A172 (cell line): ENCODE measurements at regions not wholly inside any gene's neighbourhood (a gene's known extent, or its start where the extent isn't known, plus 50 kb on each side); places are given as distances from the start of the nearest gene placed in this dataset.

Experiments
- DNase-seq: peaks from one replicate; pipeline ENCODE4 v3.0.0-alpha.2; 2015; ENCODE audit warnings: low spot score

DNA sequence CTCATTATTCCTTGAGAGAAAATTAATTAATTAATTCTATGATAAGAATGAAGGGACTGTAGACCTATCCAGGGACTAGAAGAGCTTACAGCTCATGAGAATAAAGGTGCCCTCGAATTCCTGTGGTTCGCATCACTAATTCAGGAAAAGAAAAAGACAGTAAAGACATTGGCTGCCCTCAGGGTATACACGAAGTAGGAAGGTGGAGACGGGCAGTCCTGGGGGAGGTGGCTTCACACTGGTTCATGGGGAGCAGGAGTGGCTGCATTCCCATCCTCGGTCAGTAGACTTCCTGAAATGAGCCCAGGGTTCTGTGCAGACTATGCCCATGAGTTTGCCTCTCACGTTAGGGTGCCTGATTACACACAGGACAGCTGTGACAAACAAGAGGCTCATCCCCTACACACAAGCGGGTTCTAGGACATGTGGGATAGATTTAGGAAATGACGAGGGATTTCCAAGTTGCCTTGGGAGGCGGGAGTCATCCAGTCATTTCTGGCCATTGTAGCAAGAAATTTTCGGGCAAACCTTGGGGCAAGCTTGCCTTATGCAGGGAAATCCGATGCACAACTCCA, 282.2 kb downstream of the CYP26B1 start:
- DNase-seq = peak; percentile 15

DNA sequence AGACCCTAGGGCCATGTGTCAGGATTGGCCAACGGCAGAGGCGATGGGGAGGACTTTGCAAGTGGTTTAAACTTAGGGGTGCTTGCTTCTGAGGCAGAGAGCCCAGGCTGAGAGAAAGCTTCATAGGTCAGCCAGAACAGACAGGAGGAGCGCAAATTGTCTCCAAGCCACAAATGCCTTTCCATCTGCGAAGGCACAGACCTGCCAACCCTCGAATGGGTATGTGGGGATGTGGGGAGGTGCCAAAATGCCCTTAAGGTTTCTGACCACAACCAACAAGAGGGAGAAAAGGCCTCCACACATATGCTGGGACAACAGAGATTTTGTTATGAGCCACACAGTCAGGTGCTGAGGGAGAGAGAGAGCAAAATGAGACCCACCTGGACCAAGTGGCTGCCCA, 283.6 kb downstream of the CYP26B1 start:
- no peak for DNase-seq

DNA sequence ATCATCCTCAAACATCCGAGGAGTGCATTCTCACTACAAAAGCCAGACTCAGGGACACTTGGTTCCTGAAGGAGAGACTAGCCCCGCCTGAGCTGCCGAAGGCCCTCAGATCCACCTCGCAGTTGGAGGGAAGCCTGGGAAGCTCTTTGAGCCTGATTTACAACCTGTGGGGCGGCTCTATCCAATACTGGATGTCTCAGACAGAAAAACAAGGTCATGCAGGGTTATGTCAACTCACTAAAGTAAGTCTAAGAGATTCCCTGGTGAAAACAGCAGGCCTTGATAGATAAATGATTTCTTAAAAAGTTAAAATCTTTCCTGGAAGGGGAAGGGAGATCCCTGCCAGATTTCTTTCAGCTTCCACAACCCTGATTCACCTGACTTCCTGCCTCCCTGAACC, 284.3 kb downstream of the CYP26B1 start:
- DNase-seq = no peak

DNA sequence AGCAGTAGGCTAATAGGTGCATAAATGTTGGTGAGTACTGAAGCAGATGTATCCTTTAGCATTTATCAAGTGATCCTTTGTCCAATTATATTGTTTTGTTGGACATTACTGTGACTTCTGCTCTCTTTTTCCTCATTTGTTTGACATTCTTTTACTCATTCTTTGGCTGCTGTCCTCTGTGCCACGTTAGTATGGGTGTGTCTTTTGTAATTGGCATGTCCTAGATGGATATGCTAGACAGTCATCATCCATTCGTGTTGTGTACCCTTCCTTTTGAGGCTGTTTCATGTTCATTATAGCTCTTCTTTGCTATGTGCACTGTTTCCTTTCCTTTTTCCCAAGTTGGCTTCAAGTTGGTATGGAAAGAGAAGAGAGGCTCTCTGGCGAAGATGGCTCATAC, 284.7 kb downstream of the CYP26B1 start:
- DNase-seq = no peak

DNA sequence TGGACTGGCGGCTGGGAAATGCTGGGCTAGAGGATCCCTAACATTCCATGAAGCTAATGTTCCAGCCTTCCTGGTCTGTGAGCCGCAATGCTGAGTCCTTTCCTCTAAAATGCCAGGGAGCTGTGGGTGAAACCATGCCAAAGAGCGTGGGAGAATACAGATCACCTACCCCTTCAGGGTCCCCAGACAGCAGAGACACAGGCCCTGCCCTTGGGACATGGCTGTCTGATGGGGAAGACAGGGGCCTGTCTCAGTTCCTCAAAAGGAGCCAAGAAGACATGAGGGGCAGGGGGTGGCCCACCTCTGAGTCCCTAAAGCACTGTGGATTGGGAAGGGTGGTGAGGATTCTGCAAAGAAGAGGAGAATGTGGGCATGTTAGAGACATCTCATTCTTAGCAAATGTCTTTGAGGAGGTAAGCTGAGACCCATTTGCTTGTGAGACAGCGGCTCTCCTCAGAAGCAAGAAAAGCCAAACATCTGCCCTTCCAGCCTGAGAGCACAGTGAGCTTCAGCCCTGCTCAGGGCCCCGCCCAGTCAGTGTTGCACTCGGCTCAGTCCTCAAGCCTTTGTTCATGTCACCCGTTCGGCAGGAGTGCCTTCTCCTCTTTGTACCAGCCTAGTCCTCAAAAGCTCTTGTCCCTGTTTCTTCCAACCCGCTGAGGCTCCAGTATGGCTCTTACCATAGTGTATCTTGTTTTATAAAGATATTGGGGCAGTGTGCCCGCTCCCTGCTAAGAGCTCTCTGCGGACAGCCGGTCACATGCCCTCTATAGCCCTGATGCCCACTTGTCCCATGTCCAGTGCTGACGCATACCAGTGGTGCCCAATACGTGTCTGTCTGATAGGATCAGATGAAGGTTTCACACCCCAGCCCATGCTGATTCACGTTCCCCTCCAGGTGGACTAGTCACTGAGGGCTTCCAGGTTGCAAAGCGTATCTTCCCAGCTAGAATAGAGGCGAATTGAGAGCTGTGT, 286.2 kb downstream of the CYP26B1 start:
- DNase-seq = no peak

DNA sequence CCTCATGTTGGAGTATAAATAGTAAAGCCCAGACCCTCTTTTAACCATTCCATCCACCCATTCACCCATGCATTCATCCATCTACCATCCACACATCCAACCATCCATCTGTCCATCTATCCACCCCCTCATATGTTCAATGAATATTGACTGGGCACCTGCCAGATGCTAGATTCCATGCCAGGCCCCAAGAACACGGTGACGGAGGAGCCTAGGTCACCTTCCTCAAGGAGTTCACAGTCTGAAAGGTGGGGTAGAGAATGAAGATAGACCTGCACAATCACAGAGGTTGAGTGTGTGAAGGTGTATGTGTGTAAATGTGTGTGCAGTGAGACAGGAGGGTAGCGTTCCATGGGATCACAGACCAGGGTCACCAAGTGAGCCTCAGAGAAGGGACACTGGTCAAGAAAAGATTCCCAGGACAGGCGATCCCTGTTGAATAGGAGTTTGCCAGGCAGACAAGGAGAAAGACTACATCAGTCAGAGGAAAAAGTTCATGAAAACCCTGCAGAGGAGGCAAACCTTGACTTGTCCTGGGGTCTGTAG, 287.2 kb downstream of the CYP26B1 start:
- no peak for DNase-seq

DNA sequence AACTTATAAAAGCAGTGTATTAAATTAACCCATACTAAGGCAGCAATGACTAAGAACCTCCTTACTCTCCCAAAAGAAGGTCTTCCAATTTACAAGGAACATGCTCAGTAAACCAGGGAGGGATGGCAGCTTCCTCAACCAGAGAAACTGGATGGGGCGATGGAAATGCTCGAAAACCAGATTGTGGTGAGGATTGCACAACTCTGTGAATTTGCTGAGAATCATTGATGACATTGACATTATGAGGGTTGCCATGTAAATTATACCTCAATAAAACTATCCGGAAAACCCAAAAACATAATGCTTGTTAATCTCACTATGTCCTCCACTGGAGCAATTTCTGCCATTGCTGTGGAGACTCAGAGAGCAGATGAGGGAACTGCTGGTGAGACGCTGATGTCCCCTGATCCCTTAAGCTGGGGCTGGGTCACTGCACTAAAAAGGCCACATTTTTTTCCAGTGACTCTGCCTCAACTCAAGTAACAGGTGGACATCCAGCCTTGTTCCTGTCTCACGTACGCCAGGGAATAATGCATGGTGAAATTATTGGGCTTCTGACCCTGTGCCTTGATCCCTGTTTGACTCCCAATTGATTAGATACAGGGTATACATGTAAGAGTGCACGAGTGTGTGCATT, 288.3 kb downstream of the CYP26B1 start:
- no peak for DNase-seq

DNA sequence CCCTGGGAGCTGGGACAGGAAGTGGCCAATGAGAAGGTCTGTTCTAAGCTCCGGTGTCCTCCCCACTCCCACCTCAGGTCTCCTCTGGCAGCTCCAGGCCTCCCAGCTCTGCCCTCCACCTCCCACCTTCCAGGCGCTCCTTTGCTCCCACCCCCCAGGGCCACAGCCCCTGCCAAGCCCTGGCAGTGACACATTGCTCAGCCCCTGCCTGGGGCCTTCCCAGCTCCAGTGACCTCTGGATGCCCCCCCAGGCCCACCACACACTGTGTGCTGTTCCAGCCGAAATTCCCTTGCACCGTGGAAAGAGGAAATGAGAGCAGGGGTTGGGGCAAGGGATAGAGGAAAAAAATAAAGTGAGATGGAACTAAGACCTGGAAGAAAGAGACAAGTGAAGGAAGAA, 289.6 kb downstream of the CYP26B1 start:
- DNase-seq = no peak

DNA sequence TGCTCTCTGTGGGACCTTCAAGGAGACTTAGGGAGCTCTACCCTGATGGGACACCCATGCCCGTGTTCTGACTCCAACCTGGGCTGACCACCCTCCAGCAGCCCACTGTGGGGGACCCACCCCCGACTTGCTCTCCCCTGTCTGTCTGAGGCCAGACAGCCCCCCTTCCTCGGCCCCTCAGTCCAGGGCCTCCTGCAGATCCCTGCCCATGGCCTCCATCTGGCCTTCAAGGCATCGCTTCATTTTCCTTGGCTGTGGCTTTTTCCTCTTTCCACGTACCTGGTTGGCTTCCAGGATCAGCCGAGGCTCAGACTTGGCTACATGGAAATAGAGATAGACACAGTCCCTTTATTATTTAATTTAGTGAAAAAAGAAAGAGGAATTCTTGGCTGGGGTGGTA, 290.0 kb downstream of the CYP26B1 start:
- no peak for DNase-seq

DNA sequence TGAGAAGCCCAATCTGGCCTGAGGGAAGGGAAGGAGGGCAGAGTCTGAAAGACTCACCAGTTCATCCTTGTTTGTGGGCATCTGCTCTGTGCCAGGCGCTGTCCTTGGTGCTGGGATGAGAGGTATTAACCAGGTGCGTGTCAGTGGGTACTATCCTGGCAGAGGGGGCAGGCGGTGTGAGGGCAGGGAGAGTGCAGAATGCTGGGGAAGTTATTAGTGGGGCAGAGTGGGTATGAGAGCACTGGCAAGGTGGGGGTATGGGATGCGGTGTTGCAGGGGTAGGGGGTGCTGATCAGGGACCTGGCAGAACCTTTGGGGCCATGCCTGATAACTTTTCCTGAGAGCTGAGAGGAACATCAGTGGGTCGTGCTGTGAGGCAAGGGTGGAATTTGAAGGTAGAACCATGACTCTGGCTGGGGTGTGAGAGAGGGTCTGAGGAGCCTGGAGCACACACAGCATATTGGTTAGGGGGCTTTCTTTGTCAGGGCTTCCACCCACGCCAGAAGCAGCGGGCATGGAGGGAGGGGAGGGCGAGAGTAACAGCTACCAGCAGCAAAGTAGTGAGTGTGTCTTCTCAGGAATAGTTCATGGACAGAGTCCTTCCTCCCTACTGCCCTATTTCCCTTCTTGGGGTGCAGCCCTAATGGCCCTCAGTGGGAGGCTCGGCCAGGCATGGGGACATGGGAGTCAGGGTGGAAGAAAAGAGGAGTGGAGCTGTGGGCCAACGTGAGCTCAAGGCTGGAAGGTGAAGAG, 290.7 kb downstream of the CYP26B1 start:
- DNase-seq = peak; percentile 18

DNA sequence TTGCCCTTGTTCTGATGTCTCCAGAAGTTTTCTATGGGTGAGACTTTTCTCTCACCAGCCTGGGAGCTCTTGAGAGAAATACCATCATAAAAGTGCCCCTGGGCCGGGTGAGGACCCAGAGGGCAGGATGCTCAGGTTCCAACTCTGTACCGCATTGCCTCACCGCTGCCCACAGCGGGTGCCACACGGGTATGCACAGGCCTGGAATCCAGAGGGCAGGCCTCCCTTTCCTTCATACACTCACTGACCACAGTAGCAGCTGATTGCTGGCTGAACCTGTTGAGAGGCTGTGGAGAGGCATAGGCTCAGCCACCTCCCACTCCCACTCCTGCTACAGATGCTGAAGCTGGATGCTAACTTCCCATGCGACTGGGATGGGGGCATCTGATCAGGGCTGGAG, 293.8 kb downstream of the CYP26B1 start:
- no peak for DNase-seq

DNA sequence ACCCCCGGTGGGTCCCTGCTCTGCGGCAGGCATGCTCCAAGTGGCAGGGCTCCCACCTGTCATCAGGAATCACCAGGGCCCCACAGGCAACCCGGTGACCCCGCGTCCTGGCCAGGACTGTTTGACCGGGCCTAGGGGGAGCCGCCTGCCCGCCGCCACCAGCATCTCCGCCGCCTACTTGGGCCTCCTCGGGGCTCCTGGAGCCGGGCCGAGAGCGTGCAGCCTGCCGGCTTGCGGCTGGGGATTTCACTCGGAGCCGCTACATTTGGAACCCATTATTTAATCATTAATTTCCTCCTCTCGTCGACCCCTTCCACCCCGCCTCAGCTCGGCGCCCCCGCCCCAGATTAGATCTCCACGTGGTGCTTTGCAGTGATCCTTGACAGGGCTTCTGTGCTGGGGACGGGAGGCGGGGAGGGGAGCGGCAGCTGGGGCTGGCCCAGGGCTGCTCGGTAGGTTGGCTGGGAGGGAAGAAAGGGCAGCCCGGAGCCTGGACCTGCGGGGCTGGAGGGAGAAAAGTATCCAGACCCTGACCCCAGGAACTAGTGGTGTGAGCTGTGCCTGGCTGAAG, 295.4 kb downstream of the CYP26B1 start:
- DNase-seq = no peak

DNA sequence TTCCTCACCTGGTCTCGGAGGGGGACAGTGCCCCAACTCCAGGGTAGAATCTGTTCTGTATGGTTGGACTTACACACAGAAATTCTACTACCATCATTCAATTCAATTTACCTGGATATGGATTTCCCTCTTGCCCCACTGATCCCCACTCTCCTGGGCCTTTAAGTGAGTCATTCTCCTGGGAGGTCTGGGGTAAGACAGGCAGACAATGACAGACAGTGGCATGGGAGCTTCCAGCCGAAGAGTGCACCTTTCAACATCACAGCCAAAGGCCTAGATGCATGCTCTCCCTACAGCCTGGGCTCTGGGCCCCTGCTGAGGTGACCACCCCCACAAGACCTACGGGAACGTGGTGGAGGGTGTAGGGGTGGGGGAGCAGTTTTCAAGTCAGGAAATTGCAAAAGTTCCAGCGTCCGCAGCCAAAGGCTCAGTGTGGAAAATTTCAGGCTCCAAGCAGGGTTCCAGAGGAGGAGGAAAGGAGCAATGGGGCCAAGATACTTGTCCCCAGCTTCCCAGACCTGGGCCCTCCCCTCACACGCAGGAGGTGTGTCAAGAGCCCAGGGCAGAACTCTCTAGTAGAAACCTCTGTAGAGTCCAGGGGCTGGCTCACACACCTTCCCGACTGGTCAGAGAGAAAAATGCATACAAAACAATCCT, 296.4 kb downstream of the CYP26B1 start:
- no peak for DNase-seq

DNA sequence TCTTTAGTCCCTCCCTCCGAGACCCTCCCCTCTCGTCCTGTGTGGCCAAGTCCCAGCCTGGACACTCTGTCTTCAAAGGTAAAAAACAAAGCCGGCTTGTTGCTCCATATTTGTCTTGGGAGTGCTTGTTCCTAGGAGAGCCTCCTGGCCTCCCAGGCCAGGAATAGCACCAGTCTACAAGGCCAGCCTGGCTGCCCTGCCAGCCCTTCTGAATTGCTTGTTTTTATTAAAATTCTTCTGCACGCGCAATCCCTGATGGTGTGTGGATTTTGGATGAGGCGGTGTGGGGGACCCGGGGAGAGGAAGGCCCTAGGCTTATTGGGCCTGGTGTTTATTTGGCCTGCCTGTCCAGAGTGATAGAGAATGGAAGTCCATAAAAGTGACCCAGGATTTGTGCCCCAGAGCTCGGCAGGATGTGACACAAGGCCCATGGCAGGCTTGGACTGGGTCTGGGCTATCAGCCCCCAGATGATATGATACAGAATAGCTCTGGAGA, 297.3 kb downstream of the CYP26B1 start:
- no peak for DNase-seq

DNA sequence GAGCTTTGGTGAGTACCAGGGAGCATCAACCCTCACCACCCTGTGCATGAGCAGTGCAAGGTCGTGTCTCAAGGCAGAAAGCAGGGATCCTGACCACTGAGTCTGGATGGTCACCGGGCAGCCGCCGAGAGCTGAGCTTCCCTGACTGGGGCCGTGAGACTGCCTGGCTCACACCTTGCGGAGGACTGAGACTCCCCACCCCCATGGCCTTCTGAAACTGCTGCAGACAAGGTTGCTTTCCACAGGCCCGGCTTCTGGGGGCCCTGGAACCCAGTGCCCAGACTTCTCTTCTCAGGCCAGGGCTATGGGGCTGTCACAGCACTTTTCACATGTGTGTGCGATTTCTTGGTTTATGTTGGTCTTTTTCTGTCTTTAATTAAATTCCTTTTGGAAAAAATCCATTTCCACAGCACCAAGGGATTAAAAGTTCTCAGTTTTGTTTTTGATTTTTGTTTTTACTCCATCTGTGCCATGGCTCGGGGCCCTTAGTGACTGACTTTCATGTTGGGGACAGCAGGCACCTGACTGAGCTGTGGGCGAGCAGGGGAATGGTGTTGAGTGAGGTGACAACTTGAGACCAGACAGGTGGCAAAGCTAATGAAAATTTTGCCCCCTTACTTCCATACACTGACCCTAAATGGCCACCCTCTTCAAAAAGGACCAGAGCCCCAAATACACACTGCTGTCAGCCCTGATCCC, 297.9 kb downstream of the CYP26B1 start:
- no peak for DNase-seq

DNA sequence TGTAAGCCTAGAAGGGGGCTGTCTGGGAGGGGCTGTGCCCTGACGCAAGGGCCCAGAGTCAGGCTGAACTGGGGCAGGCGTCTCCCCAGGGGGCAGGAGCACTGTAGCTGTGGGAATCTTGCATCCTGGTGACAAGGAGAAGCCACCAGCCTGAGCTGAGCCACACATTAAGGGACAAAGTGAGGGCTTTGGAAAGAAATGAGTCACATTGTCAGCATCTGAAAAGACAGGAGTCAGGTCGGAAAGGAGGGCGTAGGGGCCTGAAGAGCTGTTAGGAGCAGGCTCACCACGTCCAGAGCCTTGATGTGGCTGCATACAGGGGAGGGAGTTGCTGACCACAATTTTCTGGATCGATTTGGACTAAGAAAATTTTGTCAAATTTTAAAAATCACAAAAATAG, 298.6 kb downstream of the CYP26B1 start:
- no peak for DNase-seq

DNA sequence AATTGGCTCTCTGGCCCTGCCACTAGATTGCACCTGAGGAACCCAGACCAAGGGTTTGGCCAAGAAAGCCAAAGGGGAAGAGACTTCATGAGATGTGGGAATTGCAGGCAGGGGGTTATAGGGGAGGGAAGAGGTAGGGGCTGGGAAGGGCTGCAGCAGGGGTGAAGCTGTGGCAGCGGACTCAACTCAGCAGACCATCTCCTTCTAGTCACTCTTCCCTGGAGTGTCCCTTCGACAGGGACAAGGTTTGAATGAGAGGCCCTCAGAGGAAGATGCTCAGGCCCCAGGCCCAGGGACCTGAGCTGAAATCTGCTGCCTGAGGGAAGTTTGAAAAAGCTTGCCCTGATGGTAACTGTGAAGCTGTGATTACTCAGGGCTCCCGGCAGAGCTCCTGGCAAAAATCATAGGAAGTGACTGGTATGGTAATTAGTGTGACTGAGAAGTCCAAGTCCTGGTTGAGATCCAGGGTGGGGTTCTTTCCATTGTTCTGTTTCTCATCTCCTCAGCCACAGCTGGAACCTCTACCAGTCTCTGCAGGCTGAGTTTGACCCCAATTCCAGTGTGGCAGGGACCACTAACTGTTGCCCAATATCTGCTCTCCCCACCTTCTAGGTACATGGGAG, 300.9 kb downstream of the CYP26B1 start:
- DNase-seq = peak; percentile 58

DNA sequence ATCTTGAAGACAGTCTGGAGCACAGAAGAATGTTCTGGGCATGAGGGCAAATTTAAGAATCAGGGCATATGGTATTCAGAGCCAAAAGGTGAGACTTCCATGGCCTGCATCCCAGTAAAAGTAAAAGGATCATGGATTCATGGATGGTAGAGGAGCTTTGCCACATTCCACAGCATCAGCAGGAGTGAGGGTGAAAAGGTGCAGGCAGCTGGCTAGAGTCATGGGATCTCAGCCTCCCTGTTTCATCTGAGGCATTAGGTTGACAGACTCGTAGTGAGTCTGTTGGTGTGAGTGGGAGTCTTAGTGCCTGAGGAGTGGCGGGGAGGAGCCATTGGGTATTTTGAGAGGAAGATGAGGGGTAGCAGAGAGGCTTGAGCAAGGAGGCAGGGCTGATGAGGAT, 301.6 kb downstream of the CYP26B1 start:
- no peak for DNase-seq

DNA sequence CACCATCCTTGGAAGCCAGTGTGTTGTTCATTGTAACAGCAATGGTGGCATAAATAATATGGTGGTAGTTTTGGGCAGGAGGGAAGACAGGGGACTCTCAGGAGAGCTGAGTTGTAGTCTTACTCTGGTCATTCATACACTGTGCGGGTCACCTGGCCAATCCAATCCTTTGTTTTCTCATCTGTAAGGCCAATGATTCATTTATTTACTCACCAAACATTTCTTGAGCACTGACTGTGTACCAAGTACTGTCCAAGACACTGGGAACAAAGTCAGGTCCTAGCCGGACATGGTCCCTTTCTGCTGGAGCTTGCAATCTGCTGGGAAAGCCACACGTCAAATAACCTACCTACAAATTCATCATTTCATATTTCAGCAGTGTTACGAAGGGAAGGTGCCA, 302.7 kb downstream of the CYP26B1 start:
- no peak for DNase-seq

DNA sequence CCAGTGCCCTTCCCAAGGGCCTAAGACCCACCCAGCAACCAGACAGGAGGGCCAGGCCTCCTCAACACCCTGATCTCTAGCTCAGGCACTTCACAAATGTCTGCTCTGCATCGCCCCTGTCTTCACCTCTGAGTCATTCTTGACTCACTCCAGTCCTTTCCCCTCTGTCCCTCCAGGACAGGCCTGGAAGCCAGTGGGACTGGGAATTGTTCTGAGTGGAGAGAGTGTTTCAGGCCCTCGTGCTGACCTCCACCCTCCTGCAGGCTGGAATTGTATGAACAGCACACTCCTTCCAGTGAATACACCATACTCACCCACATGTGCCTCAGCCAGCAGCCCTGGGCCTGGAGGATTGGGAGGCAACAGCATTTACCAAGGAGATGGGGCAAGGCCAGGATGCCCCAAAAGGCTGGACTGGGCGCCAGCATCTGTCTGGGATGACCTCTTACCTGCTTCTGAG, 304.2 kb downstream of the CYP26B1 start:
- DNase-seq = peak; percentile 71
